GM12801 (cell line): ENCODE measurements at regions not wholly inside any gene's neighbourhood (a gene's known extent, or its start where the extent isn't known, plus 50 kb on each side); places are given as distances from the start of the nearest gene placed in this dataset.

ENCODE experiments used
- CTCF ChIP-seq: IDR thresholded peaks from one replicate; pipeline ENCODE4 v1.5.1; 2011; ENCODE audit warnings: control low read depth; ENCODE audit not compliant: insufficient read length; ENCODE audit errors: extremely low read depth

- TF ChIP-seq CTCF: no peak
These were observed 473.6 kb downstream of the SOX2 start for GRCh38 chr3:182185313-182185712.

GRCh38 chr3:182190056-182190455 lies 478.3 kb downstream of the SOX2 start:
- TF ChIP-seq CTCF: no peak

GRCh38 chr3:182198345-182198744 lies 486.6 kb downstream of the SOX2 start:
- no peak for TF ChIP-seq CTCF

GRCh38 chr3:182201456-182202168 lies 489.9 kb downstream of the SOX2 start:
- no peak for TF ChIP-seq CTCF

- TF ChIP-seq CTCF: no peak
These were observed 500.9 kb downstream of the SOX2 start for GRCh38 chr3:182212479-182213076.

- TF ChIP-seq CTCF: no peak
These were observed 502.7 kb downstream of the SOX2 start for GRCh38 chr3:182214416-182214815.

GRCh38 chr3:182215881-182216280 lies 504.2 kb downstream of the SOX2 start:
- no peak for TF ChIP-seq CTCF
